ENCODE measurements at regions not wholly inside any gene's neighbourhood (a gene's known extent, or its start where the extent isn't known, plus 50 kb on each side); places are given as distances from the start of the nearest gene placed in this dataset.

GRCh38 chr13:89970353-89970709 is 1377.2 kb upstream of the MIR17HG start:
- H3F3A ChIP-seq (ENCODE audit: control insufficient read depth, insufficient read depth), result no peaks in the 10 kb centered on the region
- H3K79me2 ChIP-seq (ENCODE audit: control insufficient read depth, low read length), result no peaks in the 10 kb centered on the region
- no peak overlapping the region for H3K4me3 ChIP-seq (ENCODE audit: low read length)
- TF ChIP-seq EZH2phosphoT487 (IDR thresholded peaks at IDR 0.05; ENCODE audit: borderline replicate concordance, low read length) (no peak), CTCF (IDR thresholded peaks at IDR 0.05; ENCODE audit: low read depth, low read length, poor library complexity, severe bottlenecking) (no peak)
- no peak overlapping the region for H3K27ac ChIP-seq (ENCODE audit: low read depth, low read length)
- H3K4me1 ChIP-seq (ENCODE audit: control insufficient read depth, low read length), result no peaks in the 10 kb centered on the region
- no peaks in the 10 kb centered on the region for H4K20me1 ChIP-seq (ENCODE audit: control insufficient read depth, insufficient read depth, low read depth, low read length)
- H3K9me2 ChIP-seq (replicated peaks; ENCODE audit: control insufficient read depth, low read length), result no peaks in the 10 kb centered on the region
- H3K27me3 ChIP-seq (ENCODE audit: control insufficient read depth, low read length), result no peaks in the 10 kb centered on the region
- no peaks in the 10 kb centered on the region for H3K36me3 ChIP-seq (ENCODE audit: control insufficient read depth, low read length)
- no peak overlapping the region for H3K4me2 ChIP-seq (ENCODE audit: low read length)
- H3K9me3 ChIP-seq (ENCODE audit: control insufficient read depth, insufficient read depth, low read length), result no peaks in the 10 kb centered on the region

GRCh38 chr13:89977203-89977602 is 1370.3 kb upstream of the MIR17HG start:
- no peaks in the 10 kb centered on the region for H3F3A ChIP-seq (ENCODE audit: control insufficient read depth, insufficient read depth)
- no peaks in the 10 kb centered on the region for H3K4me1 ChIP-seq (ENCODE audit: control insufficient read depth, low read length)
- no peaks in the 10 kb centered on the region for H3K9me2 ChIP-seq (replicated peaks; ENCODE audit: control insufficient read depth, low read length)
- H3K79me2 ChIP-seq (ENCODE audit: control insufficient read depth, low read length), result no peaks in the 10 kb centered on the region
- no peaks in the 10 kb centered on the region for H4K20me1 ChIP-seq (ENCODE audit: control insufficient read depth, insufficient read depth, low read depth, low read length)
- TF ChIP-seq EZH2phosphoT487 (IDR thresholded peaks at IDR 0.05; ENCODE audit: borderline replicate concordance, low read length) (no peak), CTCF (IDR thresholded peaks at IDR 0.05; ENCODE audit: low read depth, low read length, poor library complexity, severe bottlenecking) (no peak)
- no peaks in the 10 kb centered on the region for H3K27me3 ChIP-seq (ENCODE audit: control insufficient read depth, low read length)
- H3K9me3 ChIP-seq (ENCODE audit: control insufficient read depth, insufficient read depth, low read length), result no peaks in the 10 kb centered on the region
- H3K4me3 ChIP-seq (ENCODE audit: low read length), result no peak overlapping the region
- H3K27ac ChIP-seq (ENCODE audit: low read depth, low read length), result no peak overlapping the region
- no peak overlapping the region for H3K4me2 ChIP-seq (ENCODE audit: low read length)
- H3K36me3 ChIP-seq (ENCODE audit: control insufficient read depth, low read length), result no peaks in the 10 kb centered on the region

- H3F3A ChIP-seq (ENCODE audit: control insufficient read depth, insufficient read depth), result no peaks in the 10 kb centered on the region
- no peaks in the 10 kb centered on the region for H3K79me2 ChIP-seq (ENCODE audit: control insufficient read depth, low read length)
- no peaks in the 10 kb centered on the region for H4K20me1 ChIP-seq (ENCODE audit: control insufficient read depth, insufficient read depth, low read depth, low read length)
- H3K9me2 ChIP-seq (replicated peaks; ENCODE audit: control insufficient read depth, low read length), result no peaks in the 10 kb centered on the region
- H3K4me3 ChIP-seq (ENCODE audit: low read length), result no peak overlapping the region
- H3K27ac ChIP-seq (ENCODE audit: low read depth, low read length), result no peak overlapping the region
- no peaks in the 10 kb centered on the region for H3K36me3 ChIP-seq (ENCODE audit: control insufficient read depth, low read length)
- no peaks in the 10 kb centered on the region for H3K4me1 ChIP-seq (ENCODE audit: control insufficient read depth, low read length)
- no peak for TF ChIP-seq EZH2phosphoT487 (IDR thresholded peaks at IDR 0.05; ENCODE audit: borderline replicate concordance, low read length)
- no peak for TF ChIP-seq CTCF (IDR thresholded peaks at IDR 0.05; ENCODE audit: low read depth, low read length, poor library complexity, severe bottlenecking)
- no peak overlapping the region for H3K4me2 ChIP-seq (ENCODE audit: low read length)
- no peaks in the 10 kb centered on the region for H3K9me3 ChIP-seq (ENCODE audit: control insufficient read depth, insufficient read depth, low read length)
- H3K27me3 ChIP-seq (ENCODE audit: control insufficient read depth, low read length), result no peaks in the 10 kb centered on the region
These were observed 1366.6 kb upstream of the MIR17HG start for GRCh38 chr13:89980896-89981295.
